ENCODE measurements at regions not wholly inside any gene's neighbourhood (a gene's known extent, or its start where the extent isn't known, plus 50 kb on each side); places are given as distances from the start of the nearest gene placed in this dataset.

- no peaks in the 10 kb centered on the region for H3F3A ChIP-seq (ENCODE audit: low read depth)
- peaks cover 19% of the 10 kb centered on the region; the same call in 1 of the 2 replicates for H3K9me3 ChIP-seq (ENCODE audit: insufficient read depth, low read depth, low read length)
- TF ChIP-seq EZH2phosphoT487 (IDR thresholded peaks at IDR 0.05; ENCODE audit: borderline replicate concordance), result no peak
- no peak overlapping the region for H3K4me2 ChIP-seq (ENCODE audit: low read depth, low read length, poor library complexity, severe bottlenecking)
- no peaks in the 10 kb centered on the region for H3K36me3 ChIP-seq (ENCODE audit: insufficient read depth, low read length)
- H3K9ac ChIP-seq (ENCODE audit: low read depth, low read length, poor library complexity, severe bottlenecking), result no peak overlapping the region
- no peaks in the 10 kb centered on the region for H4K20me1 ChIP-seq (ENCODE audit: insufficient read depth, low read length, poor library complexity, severe bottlenecking)
- H3K4me3 ChIP-seq (ENCODE audit: low read length, poor library complexity, severe bottlenecking), result no peak overlapping the region
- no peak overlapping the region for H2AFZ ChIP-seq (ENCODE audit: low read length)
- no peaks in the 10 kb centered on the region for H3K4me1 ChIP-seq (ENCODE audit: insufficient read depth, low read length, poor library complexity, severe bottlenecking)
- H3K9me2 ChIP-seq (replicated peaks; ENCODE audit: low read depth, low read length), result no peaks in the 10 kb centered on the region
- no peaks in the 10 kb centered on the region for H3K79me2 ChIP-seq (ENCODE audit: insufficient read depth, low read length)
- H3K27me3 ChIP-seq (ENCODE audit: insufficient read depth, low read length, poor library complexity, severe bottlenecking), result no peaks in the 10 kb centered on the region
Observed at GRCh38 chr11:26896719-26897118, 97.2 kb upstream of the FIBIN start.

DNA sequence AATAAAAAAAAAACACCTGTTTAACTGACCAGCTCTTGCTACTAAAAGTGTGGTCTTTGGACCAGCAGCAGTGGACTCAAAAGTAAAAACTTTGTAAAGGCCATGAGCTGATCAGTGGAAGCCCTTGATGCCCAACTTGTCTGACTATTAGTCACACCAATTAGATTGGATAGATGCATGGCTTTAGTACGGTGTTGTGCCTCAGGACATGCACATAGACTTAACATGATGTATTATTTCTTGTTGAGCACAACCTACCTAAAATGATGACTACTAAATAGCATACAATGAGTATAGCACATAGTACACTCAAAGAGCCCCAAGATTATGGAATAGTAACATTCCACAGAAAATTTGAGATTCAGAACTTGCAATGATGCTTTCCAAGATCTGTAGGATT lies 95.1 kb upstream of the FIBIN start:
- H3K36me3 ChIP-seq (ENCODE audit: insufficient read depth, low read length), result no peaks in the 10 kb centered on the region
- H3K79me2 ChIP-seq (ENCODE audit: insufficient read depth, low read length), result no peaks in the 10 kb centered on the region
- no peak for TF ChIP-seq EZH2phosphoT487 (IDR thresholded peaks at IDR 0.05; ENCODE audit: borderline replicate concordance)
- TF ChIP-seq, protein P1, sequence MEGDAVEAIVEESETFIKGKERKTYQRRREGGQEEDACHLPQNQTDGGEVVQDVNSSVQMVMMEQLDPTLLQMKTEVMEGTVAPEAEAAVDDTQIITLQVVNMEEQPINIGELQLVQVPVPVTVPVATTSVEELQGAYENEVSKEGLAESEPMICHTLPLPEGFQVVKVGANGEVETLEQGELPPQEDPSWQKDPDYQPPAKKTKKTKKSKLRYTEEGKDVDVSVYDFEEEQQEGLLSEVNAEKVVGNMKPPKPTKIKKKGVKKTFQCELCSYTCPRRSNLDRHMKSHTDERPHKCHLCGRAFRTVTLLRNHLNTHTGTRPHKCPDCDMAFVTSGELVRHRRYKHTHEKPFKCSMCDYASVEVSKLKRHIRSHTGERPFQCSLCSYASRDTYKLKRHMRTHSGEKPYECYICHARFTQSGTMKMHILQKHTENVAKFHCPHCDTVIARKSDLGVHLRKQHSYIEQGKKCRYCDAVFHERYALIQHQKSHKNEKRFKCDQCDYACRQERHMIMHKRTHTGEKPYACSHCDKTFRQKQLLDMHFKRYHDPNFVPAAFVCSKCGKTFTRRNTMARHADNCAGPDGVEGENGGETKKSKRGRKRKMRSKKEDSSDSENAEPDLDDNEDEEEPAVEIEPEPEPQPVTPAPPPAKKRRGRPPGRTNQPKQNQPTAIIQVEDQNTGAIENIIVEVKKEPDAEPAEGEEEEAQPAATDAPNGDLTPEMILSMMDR (conservative IDR thresholded peaks at IDR 0.05; ENCODE audit: low read length), result no peak
- H3K4me3 ChIP-seq (ENCODE audit: low read length, poor library complexity, severe bottlenecking), result no peak overlapping the region
- no peaks in the 10 kb centered on the region for H3K4me1 ChIP-seq (ENCODE audit: insufficient read depth, low read length, poor library complexity, severe bottlenecking)
- no peaks in the 10 kb centered on the region for H3K9me2 ChIP-seq (replicated peaks; ENCODE audit: low read depth, low read length)
- H3K9ac ChIP-seq (ENCODE audit: low read depth, low read length, poor library complexity, severe bottlenecking), result no peak overlapping the region
- H4K20me1 ChIP-seq (ENCODE audit: insufficient read depth, low read length, poor library complexity, severe bottlenecking), result no peaks in the 10 kb centered on the region
- no peak overlapping the region for H2AFZ ChIP-seq (ENCODE audit: low read length)
- H3F3A ChIP-seq (ENCODE audit: low read depth), result no peaks in the 10 kb centered on the region
- H3K9me3 ChIP-seq (ENCODE audit: insufficient read depth, low read depth, low read length), result peaks cover 18% of the 10 kb centered on the region; the same call in 1 of the 2 replicates
- H3K27me3 ChIP-seq (ENCODE audit: insufficient read depth, low read length, poor library complexity, severe bottlenecking), result no peaks in the 10 kb centered on the region
- no peak overlapping the region for H3K4me2 ChIP-seq (ENCODE audit: low read depth, low read length, poor library complexity, severe bottlenecking)

GRCh38 chr11:26901162-26901561 lies 92.8 kb upstream of the FIBIN start:
- Histone ChIP-seq H3K4me2 (ENCODE audit: low read depth, low read length, poor library complexity, severe bottlenecking) (no peak overlapping the region), H4K20me1 (ENCODE audit: insufficient read depth, low read length, poor library complexity, severe bottlenecking) (no peaks in the 10 kb centered on the region), H3K4me1 (ENCODE audit: insufficient read depth, low read length, poor library complexity, severe bottlenecking) (no peaks in the 10 kb centered on the region), H3K9me2 (replicated peaks; ENCODE audit: low read depth, low read length) (no peaks in the 10 kb centered on the region), H3K79me2 (ENCODE audit: insufficient read depth, low read length) (no peaks in the 10 kb centered on the region), H3K36me3 (ENCODE audit: insufficient read depth, low read length) (no peaks in the 10 kb centered on the region), H3K27me3 (ENCODE audit: insufficient read depth, low read length, poor library complexity, severe bottlenecking) (no peaks in the 10 kb centered on the region), H3F3A (ENCODE audit: low read depth) (no peaks in the 10 kb centered on the region), H3K9ac (ENCODE audit: low read depth, low read length, poor library complexity, severe bottlenecking) (no peak overlapping the region), H3K4me3 (ENCODE audit: low read length, poor library complexity, severe bottlenecking) (no peak overlapping the region), H3K9me3 (ENCODE audit: insufficient read depth, low read depth, low read length) (no peaks in the 10 kb centered on the region), H2AFZ (ENCODE audit: low read length) (no peak overlapping the region; the same call in 1 of the 2 replicates)
- no peak for TF ChIP-seq EZH2phosphoT487 (IDR thresholded peaks at IDR 0.05; ENCODE audit: borderline replicate concordance)
- TF ChIP-seq, protein P1 (conservative IDR thresholded peaks at IDR 0.05; ENCODE audit: low read length), result no peak

DNA sequence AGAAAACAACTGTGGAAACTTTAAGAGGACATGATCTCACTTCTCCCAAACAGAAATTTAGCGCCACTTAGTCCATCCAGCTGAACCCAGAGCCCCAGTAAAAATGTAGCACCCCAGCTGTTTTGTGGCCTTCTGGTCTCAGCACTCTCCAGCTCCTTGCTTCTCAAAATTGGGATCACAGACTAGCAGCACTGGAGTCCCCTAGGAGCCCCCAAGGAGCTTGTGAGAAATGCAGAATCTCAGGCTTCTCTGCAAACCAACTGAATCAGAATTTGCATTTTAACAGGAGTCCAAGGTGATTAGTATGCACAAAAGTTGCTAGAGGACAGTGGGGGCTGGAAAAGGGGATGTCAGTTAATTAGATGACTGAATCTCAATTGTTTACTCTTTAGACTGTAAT lies 89.8 kb upstream of the FIBIN start:
- H3K36me3 ChIP-seq (ENCODE audit: insufficient read depth, low read length), result no peaks in the 10 kb centered on the region
- no peaks in the 10 kb centered on the region for H3K9me3 ChIP-seq (ENCODE audit: insufficient read depth, low read depth, low read length)
- no peaks in the 10 kb centered on the region for H3K9me2 ChIP-seq (replicated peaks; ENCODE audit: low read depth, low read length)
- no peaks in the 10 kb centered on the region for H3K27me3 ChIP-seq (ENCODE audit: insufficient read depth, low read length, poor library complexity, severe bottlenecking)
- no peak overlapping the region for H3K9ac ChIP-seq (ENCODE audit: low read depth, low read length, poor library complexity, severe bottlenecking)
- H3K4me1 ChIP-seq (ENCODE audit: insufficient read depth, low read length, poor library complexity, severe bottlenecking), result no peaks in the 10 kb centered on the region
- H3K4me3 ChIP-seq (ENCODE audit: low read length, poor library complexity, severe bottlenecking), result no peak overlapping the region
- no peaks in the 10 kb centered on the region for H4K20me1 ChIP-seq (ENCODE audit: insufficient read depth, low read length, poor library complexity, severe bottlenecking)
- H3K79me2 ChIP-seq (ENCODE audit: insufficient read depth, low read length), result no peaks in the 10 kb centered on the region
- TF ChIP-seq, protein P1 (conservative IDR thresholded peaks at IDR 0.05; ENCODE audit: low read length), result no peak
- TF ChIP-seq EZH2phosphoT487 (IDR thresholded peaks at IDR 0.05; ENCODE audit: borderline replicate concordance), result no peak
- H3F3A ChIP-seq (ENCODE audit: low read depth), result no peaks in the 10 kb centered on the region
- no peak overlapping the region for H2AFZ ChIP-seq (ENCODE audit: low read length)
- no peak overlapping the region for H3K4me2 ChIP-seq (ENCODE audit: low read depth, low read length, poor library complexity, severe bottlenecking)

Measured in Loucy (cell line).